HG03066 (cell line): ENCODE measurements at regions not wholly inside any gene's neighbourhood (a gene's known extent, or its start where the extent isn't known, plus 50 kb on each side); places are given as distances from the start of the nearest gene placed in this dataset.

Experiments
- ATAC-seq: cut with Tn5 transposase; IDR thresholded peaks from one replicate; pipeline ENCODE4 v1.9.1; 2021; ENCODE audit warnings: low read depth; ENCODE audit not compliant: unreplicated experiment

DNA sequence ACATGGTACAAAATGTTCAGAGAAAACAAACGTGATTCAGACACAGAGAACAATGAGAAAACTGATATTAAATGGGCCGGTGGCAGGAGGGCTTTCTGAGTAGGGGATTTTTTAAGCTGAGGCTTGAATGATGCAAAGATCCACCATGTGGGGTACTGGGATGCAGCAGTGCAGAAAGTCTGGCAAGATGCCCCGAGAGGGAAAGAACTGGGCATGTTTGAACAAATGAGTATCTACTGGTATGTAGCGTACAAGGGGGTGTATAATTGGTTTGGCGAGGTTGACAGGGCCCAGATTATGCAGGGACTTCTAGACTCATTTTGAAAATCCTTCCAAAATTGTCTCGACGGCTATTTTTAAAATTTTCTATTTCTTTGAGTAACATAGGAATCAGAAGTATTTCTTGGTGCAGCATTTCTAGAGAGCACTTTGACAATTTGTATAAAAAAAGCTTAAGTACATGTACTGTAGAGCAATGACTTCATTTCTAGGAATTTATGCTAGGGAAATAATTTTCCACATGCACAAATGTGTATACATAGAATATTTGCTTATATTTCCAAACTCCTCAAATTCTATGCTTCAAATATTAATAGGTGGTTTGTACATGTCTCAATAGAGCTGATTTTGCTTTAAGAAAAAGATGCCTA is 119.6 kb upstream of the DOK5 start:
- no peak for ATAC-seq

DNA sequence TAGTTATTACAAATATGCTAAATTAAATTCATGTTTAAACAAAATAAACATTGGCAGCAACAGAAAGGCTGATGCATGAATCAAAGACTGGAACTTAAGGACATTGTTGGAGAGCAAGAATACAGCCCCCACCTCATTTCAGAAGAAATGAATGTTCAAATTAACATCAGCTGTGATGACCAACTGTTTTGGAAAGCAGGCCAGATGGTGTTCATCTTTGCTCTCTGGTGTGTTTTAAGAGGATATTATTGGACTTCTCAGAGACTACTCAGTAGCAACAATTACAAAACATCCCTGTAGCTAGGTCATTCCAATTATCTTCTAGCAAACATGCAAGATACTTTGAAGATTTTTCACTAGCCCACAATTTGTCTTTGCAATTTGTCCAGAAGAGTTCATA is 118.6 kb upstream of the DOK5 start:
- no peak for ATAC-seq

DNA sequence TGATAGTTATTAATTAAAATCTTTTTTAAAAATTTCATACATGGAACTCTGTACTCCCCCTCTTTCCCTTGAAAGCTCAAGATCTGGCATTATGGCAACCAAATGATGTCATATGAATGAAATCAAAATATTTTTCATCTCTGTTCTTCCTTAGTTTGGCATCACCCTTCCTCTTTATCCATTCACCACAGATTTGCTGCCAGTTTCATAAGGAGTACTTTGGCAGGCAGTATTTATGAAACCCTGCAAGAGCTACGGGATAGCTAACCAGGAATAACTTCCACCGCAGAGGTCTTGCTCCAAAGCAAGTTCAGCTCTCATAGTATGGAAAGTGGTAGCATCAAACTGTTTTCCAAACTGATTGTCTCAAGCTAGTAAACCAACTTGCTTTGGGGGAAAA is 113.9 kb upstream of the DOK5 start:
- ATAC-seq: no peak

DNA sequence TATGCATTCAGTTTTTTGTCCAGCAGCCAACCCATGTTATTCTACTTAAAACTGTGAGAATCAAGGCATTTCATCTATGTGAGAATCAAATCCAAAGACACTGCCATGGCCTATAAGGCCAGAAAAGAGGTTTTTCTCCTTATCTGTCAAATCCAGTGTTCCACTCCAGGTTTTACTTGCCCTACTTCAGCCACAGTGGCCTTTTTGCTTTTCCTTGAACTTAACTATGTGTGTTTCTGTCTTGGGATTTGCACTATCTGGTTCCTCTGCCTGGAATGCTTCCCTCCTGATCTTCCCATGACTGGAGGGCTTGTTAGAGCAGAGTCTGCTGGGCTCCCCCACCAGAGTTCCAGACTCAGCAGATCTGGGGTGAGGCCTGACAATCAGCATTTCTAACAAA is 113.1 kb upstream of the DOK5 start:
- ATAC-seq: no peak

DNA sequence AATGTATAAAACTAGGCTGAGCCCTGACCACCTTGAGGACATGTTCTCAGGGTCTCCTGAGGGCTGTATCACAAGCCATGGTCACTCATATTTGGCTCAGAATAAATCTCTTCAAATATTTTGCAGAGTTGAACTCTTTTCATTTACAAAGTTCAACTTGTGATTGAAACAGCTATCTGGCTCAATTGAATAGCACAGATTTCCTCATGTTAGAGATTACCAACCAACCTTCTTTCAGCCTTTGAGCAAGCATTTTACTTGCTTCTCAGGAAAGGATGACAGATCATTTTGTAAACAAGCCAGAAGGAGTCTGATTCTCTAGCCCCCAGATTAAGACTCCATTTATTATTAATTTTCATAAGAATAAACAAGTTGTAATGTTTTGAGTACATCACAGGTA is 111.0 kb upstream of the DOK5 start:
- no peak for ATAC-seq

DNA sequence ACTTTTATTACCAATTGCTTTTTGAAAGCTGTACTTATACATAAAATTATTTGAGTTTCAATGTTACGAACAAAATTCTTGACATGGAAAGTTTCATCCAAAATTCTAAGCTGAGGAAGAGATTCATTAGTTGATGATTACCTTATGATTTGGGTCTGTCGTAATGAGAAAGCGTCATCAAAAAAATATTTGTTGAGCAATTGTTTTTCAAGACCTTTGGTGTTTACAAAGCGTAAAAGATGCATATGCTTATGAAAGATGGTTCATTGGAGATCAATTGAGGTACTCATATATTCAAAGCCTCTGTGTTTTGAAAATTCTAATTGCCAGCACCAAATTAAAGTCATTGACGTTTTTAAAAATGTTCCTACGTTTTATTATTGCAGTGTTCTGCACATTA is 110.5 kb upstream of the DOK5 start:
- no peak for ATAC-seq

DNA sequence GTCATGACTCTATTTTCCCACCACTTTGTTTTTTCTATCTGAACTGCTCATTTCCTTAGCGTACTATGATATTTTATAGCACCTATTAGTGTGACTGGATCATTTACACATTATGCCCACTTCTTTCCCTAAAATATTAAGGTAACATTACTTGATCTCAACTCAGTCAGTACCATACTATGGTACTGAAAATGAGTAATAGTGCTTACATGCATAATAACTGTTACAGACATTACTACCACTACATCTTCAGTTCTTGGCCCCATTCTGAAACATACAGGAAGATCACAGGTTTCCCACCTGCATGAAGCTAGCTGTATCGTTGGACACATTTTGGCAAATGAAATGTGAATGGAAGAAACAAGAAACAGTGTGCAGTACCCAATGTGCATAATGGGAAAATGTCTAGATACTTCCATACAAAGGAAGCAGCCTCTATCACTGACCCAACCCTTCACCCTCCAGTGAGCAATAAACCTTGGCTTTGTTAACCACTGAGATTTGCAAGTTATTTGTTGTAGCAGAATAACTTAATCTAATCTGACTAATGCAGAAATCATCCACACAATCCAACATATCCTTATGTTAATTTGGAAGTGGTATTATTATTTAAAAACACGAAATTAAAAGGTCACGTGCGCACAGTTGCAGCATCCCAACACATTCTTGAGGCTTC is 108.6 kb upstream of the DOK5 start:
- no peak for ATAC-seq

DNA sequence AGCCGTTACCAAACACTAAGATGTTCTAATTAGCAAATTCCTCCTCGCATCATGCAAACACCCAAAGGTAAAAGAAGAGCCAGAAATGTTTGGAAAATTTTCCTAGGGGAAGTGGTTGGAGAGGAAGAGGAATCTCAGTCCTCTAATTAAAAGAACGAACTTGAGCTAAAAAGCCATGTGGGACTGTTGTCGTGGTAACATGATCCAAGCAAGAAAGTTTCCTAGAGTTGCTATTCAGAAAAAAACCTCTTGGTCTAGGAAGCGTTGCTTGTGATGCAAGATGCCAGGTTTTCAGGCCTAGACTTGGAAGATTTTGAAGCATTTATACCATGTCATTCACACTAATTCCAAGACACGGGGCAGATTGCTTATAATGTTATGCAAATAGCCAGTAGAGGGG is 106.8 kb upstream of the DOK5 start:
- no peak for ATAC-seq

DNA sequence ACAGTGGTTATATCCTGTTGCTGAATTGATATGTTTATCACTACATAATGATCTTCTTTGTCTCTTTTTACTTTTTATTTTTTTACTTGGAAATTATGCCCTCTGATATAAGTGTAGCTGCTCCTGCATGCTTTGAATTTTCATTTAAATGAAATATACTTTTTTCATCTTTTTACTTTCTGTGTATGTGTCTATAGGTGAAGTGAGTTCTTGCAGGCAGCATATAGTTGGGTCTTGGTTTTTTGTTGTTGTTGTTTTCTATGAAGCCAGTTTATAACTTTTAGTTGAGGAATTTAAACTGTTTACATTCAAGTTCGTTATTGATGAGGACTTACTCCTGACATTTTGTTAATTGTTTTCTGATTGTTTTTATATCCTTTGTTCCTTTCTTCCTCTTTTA is 103.1 kb upstream of the DOK5 start:
- ATAC-seq: no peak

DNA sequence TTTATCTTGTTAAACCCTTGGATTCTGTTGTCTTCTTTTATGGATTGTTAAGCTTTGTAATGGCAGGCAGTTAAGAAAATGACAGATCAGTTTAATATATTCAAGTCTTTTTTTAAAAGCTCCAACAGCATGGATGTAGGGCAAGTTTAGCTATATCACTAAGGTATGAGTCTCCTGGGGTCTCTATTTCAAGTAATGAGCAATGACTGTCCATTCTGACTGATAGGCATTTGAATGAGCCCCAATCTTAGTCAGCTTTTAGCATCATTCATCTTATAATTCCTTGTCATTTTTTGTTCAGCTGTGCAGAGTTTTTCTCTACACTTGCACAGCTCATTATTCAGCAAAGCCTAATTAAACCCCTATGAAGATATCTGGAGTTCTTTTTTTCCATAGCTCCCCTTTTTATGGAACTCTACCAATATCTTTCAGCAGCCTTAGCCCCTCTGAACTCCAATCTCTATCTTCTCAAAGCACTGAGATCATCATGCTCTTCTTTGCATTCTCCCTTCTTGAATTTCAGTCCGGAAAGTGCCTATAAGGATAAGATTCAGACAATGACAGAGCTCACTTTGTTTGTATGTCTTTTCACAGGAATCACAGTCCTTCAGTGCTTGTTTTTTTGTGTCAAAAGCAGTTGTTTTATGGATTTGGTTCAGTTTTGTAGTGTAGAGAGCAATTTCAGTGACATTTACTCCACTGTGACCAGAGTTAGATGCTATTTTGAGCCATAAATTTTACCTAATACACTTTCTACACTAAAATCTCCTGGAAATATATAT is 97.2 kb upstream of the DOK5 start:
- no peak for ATAC-seq

DNA sequence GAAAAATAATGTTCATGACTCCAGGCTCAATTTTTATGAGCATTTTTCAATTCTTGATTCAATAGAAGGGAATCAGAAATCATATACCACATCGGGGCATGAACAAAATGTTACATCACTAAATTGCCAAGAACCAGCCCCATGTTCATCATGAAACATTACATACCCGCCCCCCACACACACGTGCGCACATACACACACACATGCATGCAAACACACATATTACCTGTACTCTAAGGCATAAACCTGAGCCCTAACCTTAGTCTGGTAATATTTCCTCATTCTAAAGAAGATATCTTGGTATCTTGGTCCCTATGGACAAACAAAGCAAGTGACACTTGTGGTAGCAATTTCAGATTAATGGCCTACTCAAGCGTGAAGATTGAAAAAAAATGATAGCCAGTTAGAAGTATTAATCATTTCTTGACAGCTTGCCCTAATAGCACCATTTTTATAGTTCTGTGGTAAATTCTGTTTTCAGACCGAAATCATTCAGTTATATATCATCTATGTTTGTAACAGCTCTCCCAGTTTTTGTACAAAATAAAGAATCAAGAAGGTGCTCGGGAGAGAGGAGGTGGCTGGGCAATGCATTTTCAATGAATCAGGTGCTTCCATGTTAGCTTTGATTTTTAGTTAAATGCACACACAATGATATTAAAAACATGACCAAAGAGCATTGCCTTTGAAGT is 95.4 kb upstream of the DOK5 start:
- no peak for ATAC-seq

DNA sequence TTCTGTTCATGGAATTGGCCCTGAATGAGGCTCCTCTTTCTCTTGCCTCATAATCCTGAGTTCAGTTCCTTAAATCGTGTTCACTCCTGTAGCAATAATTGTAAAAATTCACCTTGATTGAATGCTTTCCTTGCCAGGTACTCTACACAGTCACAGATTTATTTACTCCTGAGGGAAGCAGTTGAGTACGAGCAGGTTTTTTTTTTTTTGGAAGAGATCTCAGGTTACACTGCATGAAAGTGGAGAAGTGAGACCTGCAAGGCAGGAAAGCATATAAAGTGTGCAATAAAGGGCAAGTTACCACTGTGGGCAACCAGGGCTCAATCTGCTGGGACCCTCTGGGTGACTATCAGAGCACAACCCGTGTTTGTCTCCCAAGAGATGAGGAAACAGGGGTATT is 93.0 kb upstream of the DOK5 start:
- ATAC-seq: no peak

DNA sequence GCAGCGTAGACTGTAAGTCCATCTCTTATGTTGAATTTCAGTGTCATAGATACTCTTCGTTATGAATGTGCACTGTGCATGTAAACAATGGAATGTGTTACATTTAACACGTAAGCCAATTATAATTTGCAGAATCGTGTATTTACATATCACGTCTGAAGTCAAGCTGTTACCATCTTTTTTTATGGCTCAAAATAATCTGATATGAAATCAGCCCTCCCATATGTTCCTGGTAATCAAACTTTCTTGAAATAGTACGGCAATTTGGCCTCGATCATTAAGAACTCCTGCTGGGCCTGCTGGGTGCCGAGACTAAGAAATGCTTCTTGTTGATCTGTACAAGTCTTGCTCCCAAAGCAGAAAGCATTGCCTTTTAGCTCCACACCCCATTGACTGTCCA is 89.6 kb upstream of the DOK5 start:
- ATAC-seq: no peak

DNA sequence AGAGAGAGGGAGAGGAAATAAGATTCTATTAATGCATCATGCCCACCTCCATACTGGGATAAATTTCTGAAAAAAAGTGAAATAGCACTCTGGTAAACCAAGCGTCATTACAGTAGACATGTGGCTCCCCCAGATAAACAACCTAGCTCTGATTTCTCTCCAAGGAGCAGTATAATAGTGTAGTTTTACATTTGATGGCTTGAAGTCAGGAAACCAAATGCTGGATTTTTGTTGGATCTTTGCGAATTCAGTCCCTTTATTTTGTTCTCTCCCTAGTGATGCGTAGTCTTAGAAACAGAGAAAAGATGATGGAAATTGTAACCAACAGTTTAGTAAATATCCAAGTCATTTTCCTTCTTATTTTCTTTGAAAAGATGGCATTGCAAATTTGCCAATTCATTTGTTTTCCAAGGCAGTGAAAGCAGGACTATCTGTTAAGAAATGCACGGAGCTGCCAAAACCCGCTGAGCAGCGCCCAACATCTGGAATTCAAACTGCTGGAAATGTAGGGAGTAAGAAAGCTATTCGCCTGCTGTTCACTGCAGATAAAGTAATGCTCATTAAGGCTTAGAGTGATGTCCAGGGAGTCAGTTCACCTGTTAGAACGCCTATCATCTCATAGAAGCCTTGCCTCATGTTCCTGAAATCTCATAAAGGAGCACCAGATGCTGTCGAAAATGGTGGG is 85.7 kb upstream of the DOK5 start:
- ATAC-seq: no peak

DNA sequence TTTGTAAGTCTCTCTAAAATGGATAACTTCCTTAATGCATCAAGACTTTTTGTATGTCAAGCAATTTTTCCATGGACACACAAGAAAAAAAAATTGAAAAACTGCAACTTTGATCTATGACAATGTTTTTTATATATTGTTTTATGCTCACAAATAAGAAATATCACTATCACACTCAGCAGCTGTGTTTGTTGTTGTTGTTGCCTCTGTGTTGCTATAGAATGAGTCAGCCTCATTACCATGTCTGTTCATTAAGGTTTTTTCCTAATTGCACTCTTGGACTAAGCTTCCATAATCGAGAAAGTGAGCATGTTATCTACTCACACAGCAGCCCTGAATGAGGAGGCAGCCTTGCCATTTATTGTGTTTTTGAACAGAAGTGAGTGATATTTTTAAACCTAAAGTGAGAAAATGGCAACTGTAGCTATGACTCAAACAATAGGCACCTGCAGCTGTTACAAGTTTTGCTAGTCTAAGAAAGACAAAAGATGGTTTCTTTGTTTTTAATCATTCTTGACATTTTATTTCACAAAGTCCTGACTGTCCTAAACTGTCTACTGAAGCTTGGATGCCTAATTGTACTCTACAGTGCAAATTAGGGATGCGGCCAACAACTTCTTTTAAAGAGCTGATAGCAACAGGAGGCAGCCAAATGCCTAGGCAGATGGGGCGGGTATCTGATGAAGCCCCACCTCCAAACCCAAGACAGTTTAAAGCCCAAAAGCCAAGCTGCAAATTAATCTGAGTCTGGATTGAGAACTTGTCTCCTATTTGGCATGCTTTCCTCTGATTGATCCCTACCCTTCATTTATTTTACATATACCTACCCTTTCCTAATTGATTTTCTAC is 77.9 kb upstream of the DOK5 start:
- ATAC-seq: no peak

DNA sequence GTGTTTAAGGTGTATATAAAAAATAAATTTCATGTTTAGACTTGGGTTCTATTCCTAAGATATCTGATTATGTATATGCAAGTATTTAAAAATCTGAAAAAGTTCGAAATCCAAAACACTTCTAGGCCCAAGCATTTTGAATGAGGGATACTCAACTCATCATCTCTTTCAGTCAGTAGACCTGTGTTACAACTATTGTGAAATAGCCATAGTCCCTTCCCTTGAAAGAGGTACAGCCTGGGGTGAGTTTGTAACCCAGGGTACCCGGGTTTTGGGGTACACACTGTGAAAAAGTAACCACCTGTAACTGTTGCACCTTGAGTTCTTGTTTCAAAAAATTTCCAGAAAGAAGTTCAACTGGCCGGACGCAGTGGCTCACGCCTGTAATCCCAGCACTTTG is 76.6 kb upstream of the DOK5 start:
- no peak for ATAC-seq

DNA sequence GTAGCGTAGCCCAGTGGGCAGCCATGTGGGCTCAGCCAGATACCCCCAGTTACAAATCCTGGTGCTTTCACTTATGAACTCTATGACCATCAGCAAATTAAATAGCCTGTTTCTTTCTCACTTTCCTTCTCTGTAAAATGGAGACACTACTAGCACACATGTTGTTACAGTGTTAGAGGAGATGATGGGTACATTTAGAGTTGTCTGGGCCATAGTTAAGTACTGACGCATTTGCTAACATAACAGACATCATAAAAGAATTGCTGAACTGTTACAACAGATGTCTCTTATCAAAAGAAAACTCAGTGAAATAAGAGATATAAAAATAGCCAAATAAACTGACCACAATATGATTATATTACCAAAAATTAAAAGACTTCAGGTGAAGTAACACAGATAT is 69.9 kb upstream of the DOK5 start:
- no peak for ATAC-seq

DNA sequence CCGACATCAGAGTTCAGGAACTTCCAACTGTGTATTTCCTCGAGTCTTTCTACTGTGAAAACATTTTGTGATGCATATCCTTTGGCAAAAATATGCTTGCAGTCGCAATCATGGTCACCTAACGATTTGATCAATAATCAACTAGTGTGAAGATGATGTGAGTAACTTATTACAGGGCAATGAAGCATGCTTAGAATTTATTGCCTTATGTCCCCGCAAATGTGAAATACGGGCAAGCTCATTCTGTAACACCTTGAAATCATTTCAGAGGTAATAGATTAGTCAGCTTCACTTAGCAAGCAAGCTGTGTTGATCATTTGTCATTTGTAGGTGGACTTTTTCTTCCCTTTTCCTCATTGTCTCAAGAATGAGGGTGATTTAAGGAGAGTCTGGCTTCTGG is 67.9 kb upstream of the DOK5 start:
- ATAC-seq: no peak

DNA sequence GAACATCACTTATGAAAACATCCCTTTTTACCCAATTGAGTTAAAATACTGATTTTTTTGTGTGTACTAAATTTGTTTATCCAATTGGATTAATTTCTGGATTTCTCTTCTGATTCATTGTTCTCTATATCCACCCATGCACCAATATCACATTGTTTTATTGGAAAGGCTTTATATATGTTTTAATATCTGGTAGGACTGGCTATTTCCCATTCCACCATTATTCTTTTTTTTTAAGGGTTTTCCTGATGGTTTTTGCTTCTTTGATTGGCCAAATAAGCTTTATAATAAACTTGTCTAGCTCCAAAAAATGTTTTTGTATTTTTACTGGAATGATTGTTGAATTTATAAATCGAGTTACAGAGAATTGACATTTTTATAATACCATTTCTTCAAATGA is 59.4 kb upstream of the DOK5 start:
- no peak for ATAC-seq

DNA sequence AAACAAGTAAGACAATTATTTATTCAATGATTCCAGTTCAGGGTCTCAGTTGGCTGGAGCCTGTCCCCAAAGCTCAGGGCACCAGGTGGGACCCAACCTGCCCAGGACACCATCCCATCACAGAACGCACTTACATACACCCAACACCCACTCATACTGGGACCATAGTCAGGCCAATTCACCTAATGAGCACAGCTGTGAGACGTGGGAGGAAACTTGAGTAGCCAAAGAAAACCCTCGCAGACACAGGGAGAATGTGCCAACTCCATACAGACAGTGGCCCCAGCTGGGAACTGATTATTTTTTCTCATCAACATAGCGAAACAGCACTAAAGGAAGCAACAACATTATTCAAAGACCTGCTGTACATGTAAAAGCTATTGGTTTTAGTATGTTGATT is 58.6 kb upstream of the DOK5 start:
- ATAC-seq: no peak
